OCI-M1 (cell line): ENCODE measurements at regions not wholly inside any gene's neighbourhood (a gene's known extent, or its start where the extent isn't known, plus 50 kb on each side); places are given as distances from the start of the nearest gene placed in this dataset.
A peak's percentile ranks its signal among the peaks of the same experiment; 100 is the strongest.
"Not testable (repeated sequence)": the region's sequence is repeated elsewhere in the genome, so short reads cannot be mapped to it uniquely, and the experiment has no call there.

ENCODE experiments used
- DNase-seq: peaks from one replicate; lab custom pipeline; 2025; lab: John Stamatoyannopoulos, UW

- peak; percentile 72 for DNase-seq
Observed at GRCh38 chr4:173091362-173091761, 77.2 kb upstream of the GALNT7 start.

GRCh38 chr4:173091958-173092357, 76.7 kb upstream of the GALNT7 start:
- DNase-seq, result peak; percentile 54

GRCh38 chr4:173093361-173093760, 75.2 kb upstream of the GALNT7 start:
- no peak for DNase-seq

- no peak for DNase-seq
Observed at GRCh38 chr4:173094739-173095421, 73.7 kb upstream of the GALNT7 start.

- not testable (repeated sequence) for DNase-seq
Observed at GRCh38 chr4:173099447-173099846, 69.2 kb upstream of the GALNT7 start.

- DNase-seq, result no peak
Observed at GRCh38 chr4:173111031-173111430, 57.6 kb upstream of the GALNT7 start.

GRCh38 chr4:173117430-173117829, 51.2 kb upstream of the GALNT7 start:
- DNase-seq, result not testable (repeated sequence)
